AG09309 (cell line): ENCODE measurements at regions not wholly inside any gene's neighbourhood (a gene's known extent, or its start where the extent isn't known, plus 50 kb on each side); places are given as distances from the start of the nearest gene placed in this dataset.

Source experiments
- DNase-seq: peaks from one replicate; pipeline ENCODE4 v3.0.0-alpha.2; 2010; ENCODE audit warnings: low read depth
- H3K4me3 ChIP-seq: 2 replicates; pipeline ENCODE4 v1.5.1; 2011; ENCODE audit warnings: mild to moderate bottlenecking, low read depth, low read length, moderate library complexity; ENCODE audit not compliant: control insufficient read depth
- TF ChIP-seq, protein P1 (sequence below): IDR thresholded peaks from 2 replicates; pipeline ENCODE4 v1.5.1; 2011; ENCODE audit warnings: mild to moderate bottlenecking, low read depth, low read length, inconsistent platforms; ENCODE audit not compliant: insufficient read depth, control insufficient read depth; ENCODE audit errors: missing control alignments

DNA sequence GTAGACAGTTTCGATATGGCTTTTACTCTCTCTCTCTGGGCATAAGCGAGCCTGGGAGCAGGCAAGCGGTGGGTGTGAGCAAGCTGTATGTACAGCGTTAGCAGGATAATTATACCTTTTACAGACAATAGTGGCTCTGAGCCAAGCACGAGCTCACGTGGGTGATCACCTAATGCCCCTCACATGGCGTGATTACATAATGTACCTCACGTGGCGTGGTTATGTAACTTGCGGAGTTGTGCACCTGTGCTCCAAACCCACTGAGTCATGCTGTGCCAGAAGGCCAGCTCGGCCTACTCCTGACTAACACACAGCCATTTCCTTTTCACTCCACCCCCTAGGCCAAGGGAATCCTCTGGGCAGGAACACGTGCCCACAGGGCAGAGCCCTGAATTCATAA, 797.2 kb downstream of the EFNA5 start:
- TF ChIP-seq, protein P1, sequence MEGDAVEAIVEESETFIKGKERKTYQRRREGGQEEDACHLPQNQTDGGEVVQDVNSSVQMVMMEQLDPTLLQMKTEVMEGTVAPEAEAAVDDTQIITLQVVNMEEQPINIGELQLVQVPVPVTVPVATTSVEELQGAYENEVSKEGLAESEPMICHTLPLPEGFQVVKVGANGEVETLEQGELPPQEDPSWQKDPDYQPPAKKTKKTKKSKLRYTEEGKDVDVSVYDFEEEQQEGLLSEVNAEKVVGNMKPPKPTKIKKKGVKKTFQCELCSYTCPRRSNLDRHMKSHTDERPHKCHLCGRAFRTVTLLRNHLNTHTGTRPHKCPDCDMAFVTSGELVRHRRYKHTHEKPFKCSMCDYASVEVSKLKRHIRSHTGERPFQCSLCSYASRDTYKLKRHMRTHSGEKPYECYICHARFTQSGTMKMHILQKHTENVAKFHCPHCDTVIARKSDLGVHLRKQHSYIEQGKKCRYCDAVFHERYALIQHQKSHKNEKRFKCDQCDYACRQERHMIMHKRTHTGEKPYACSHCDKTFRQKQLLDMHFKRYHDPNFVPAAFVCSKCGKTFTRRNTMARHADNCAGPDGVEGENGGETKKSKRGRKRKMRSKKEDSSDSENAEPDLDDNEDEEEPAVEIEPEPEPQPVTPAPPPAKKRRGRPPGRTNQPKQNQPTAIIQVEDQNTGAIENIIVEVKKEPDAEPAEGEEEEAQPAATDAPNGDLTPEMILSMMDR = no peak
- DNase-seq = no peak
- H3K4me3 ChIP-seq = no peak overlapping the region

DNA sequence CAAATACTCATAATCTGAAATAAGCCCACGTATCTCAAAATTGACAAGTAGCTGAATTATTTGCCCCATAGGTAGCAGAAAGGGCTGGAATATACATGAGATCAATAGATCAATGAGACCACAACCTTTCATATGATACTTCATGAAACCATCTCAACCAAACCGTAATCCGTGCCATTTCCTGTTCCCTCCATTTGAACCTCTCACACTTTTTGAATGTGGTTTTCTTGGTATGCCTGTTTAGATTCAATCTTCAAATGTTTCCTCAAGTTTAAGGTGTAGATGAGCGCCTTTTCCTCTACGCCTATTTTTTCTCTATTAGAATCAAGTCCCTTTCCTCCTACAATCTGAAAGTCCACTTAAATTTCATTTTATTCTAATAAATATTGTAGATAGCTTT, 805.5 kb downstream of the EFNA5 start:
- TF ChIP-seq, protein P1 = no peak
- no peak overlapping the region for H3K4me3 ChIP-seq
- DNase-seq = no peak

DNA sequence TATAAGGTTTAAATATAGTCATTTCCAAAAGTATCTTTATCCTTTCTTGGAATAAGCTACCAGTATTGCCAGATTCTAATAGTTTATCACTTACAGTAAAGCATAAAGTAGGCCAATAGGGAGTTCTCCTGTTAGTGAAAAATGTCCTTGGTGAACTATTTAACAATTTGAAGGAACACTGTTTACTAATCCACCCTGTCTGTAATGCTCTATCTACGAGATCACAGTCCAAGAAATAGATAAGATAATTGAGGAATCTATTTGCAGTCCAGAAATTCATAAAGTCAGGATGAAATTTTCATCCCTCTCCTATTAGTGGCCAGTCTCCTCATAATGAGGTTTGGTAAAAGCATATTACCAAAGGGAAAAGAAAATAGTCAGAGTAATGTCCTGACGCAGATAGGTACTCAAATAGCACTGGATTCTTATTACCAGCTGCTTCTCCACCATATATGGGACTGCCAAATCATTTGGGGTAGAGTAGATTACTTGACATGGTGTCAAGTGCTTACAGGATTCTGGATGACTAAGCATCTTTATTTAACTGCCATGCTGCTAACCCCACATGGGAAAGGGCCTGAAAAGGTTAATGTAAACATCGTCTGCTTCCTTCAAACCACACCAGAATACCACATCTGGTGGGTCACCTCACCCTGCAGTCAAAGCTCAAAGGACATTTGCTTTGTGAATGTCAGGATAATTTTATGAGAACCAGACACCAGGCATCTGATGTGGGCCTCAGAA, 808.1 kb downstream of the EFNA5 start:
- no peak overlapping the region for H3K4me3 ChIP-seq
- no peak for DNase-seq
- TF ChIP-seq, protein P1 = no peak

DNA sequence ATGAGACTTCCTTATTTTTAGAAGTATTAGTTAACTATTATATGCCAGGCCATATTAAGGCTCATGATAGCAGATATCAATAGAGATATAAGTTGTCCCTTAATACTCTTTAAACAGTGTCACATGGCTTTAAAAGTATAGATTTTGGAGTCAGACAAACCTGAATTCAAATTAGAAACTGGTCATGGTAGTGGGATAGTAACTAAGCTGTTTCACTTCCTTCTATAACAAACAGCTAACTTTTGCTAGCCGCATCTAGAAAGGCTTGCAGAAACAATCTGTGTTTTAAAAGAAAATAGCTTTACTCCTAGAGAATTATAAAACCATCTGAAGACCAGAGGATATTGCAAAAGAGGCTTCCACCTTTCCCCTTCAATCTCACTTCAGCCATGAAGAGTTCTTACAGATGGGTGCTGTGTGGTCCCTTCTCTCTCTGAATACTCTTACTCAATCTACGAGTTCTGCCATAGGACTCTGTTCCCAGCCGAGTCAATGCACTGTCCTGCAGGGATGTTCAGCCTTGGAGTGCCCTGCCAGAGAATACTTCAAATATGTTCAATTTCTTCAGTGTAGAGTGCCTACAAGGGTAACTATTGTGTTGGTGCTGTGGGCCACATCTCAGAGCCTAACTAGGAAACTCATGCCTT, 810.2 kb downstream of the EFNA5 start:
- H3K4me3 ChIP-seq = no peak overlapping the region
- TF ChIP-seq, protein P1 = no peak
- DNase-seq = no peak

DNA sequence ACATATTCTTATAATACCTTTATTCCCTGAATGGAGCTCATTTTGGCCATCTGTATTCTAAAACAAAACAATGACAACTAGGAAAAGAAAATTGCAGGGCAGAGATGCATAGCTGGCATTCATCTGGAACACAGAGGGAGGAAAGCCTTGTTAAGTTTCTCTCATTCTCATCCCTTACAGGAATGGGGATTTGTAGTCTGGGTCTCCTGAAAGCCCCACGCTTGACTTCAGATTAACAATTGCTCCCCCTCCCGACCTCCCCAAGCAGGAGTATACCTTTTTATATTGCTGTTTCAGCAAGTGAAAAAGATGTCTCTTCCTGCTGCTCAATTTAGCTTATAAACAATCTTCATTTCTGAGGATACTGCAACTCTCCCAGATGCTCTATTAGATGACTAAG, 812.1 kb downstream of the EFNA5 start:
- H3K4me3 ChIP-seq = no peak overlapping the region
- no peak for DNase-seq
- TF ChIP-seq, protein P1 = no peak

DNA sequence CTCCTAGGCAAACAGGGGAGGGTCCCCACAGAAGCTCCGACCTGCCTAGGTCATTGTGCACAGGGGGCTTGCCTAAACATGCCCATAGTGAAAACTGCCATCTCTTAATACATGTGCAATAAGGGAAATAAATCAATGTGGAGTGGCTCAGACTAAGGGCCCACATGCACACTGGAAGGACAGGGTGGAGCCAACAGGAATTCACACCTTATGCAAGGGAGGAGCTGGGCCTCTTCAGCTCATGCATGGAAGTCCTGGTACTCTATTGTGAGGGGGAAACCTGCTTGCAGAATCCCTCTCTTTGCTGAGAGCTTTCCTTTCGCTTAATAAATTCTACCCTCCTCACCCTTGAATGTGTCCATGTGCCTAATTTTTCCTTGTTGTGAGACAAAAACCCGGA, 815.8 kb downstream of the EFNA5 start:
- DNase-seq = no peak
- no peak overlapping the region for H3K4me3 ChIP-seq
- TF ChIP-seq, protein P1 = no peak
